Epithelial cell of esophagus (primary cell): ENCODE measurements at regions not wholly inside any gene's neighbourhood (a gene's known extent, or its start where the extent isn't known, plus 50 kb on each side); places are given as distances from the start of the nearest gene placed in this dataset.

ENCODE experiments used
- DNase-seq: peaks from one replicate; pipeline ENCODE4 v3.0.0; 2010; ENCODE audit warnings: low read depth
- H3K4me3 ChIP-seq: 2 replicates; pipeline ENCODE4 v1.5.1; 2011; ENCODE audit warnings: mild to moderate bottlenecking, low read length, control low read depth
- CTCF ChIP-seq: IDR thresholded peaks from 2 replicates; pipeline ENCODE4 v1.5.1; 2011; ENCODE audit warnings: low read depth, mild to moderate bottlenecking, low read length, control low read depth, inconsistent platforms; ENCODE audit not compliant: insufficient read depth; ENCODE audit errors: missing control alignments

GRCh38 chr1:18541046-18541795 is 60.5 kb downstream of the KLHDC7A start:
- no peak for TF ChIP-seq CTCF
- H3K4me3 ChIP-seq, result no peak overlapping the region
- DNase-seq, result no peak

- DNase-seq, result no peak
- TF ChIP-seq CTCF, result no peak
- no peak overlapping the region for H3K4me3 ChIP-seq
Observed at GRCh38 chr1:18542351-18542750, 61.6 kb downstream of the KLHDC7A start.

GRCh38 chr1:18546026-18546425 is 65.3 kb downstream of the KLHDC7A start:
- H3K4me3 ChIP-seq, result no peak overlapping the region
- DNase-seq, result no peak
- no peak for TF ChIP-seq CTCF

- DNase-seq, result no peak
- no peak overlapping the region for H3K4me3 ChIP-seq
- no peak for TF ChIP-seq CTCF
Observed at GRCh38 chr1:18547460-18547859, 66.7 kb downstream of the KLHDC7A start.

- H3K4me3 ChIP-seq, result no peak overlapping the region
- DNase-seq, result no peak
- TF ChIP-seq CTCF, result no peak
Observed at GRCh38 chr1:18548643-18549042, 67.9 kb downstream of the KLHDC7A start.

- no peak for TF ChIP-seq CTCF
- H3K4me3 ChIP-seq, result no peak overlapping the region
Observed at GRCh38 chr1:18549106-18549505, 68.4 kb downstream of the KLHDC7A start.

GRCh38 chr1:18549906-18550305 is 69.2 kb downstream of the KLHDC7A start:
- no peak for DNase-seq
- no peak overlapping the region for H3K4me3 ChIP-seq
- TF ChIP-seq CTCF, result no peak

More at GRCh38 chr1:18549106-18549505, 68.4 kb downstream of the KLHDC7A start:
- DNase-seq, result no peak
